Stimulated activated CD4-positive, alpha-beta T cell treated with anti-CD3 and anti-CD28 coated beads, Interleukin-1b, Interleukin-23, amount 100 ng/mL, for 4 hours (primary cell): ENCODE measurements at regions not wholly inside any gene's neighbourhood (a gene's known extent, or its start where the extent isn't known, plus 50 kb on each side); places are given as distances from the start of the nearest gene placed in this dataset.
"Not testable (repeated sequence)": the region's sequence is repeated elsewhere in the genome, so short reads cannot be mapped to it uniquely, and the experiment has no call there.

Source experiments
- DNase-seq, 2 donors: peaks; one replicate each; pipeline ENCODE4 v3.0.0-alpha.2; 2020; ENCODE audit warnings: low read depth in 2 of 2

- DNase-seq = no peak
Observed at GRCh38 chr16:60558936-60559335, 1477.3 kb downstream of the CDH8 start.

GRCh38 chr16:60553090-60553757 is 1483.0 kb downstream of the CDH8 start:
- DNase-seq = no peak

- DNase-seq = no peak
Observed at GRCh38 chr16:60541535-60541934, 1494.7 kb downstream of the CDH8 start.

GRCh38 chr16:60510941-60511340 is 1525.3 kb downstream of the CDH8 start:
- no peak for DNase-seq

GRCh38 chr16:60510208-60510607 is 1526.0 kb downstream of the CDH8 start:
- DNase-seq = no peak

- DNase-seq = no peak
Observed at GRCh38 chr16:60491273-60491672, 1545.0 kb downstream of the CDH8 start.

- no peak for DNase-seq
Observed at GRCh38 chr16:60485872-60486489, 1550.3 kb downstream of the CDH8 start.

- DNase-seq = no peak
Observed at GRCh38 chr16:60484901-60485300, 1551.3 kb downstream of the CDH8 start.

GRCh38 chr16:60481591-60481990 is 1554.6 kb downstream of the CDH8 start:
- DNase-seq = no peak

GRCh38 chr16:60478810-60479209 is 1557.4 kb downstream of the CDH8 start:
- no peak for DNase-seq

- no peak for DNase-seq
Observed at GRCh38 chr16:60463986-60464385, 1572.3 kb downstream of the CDH8 start.

GRCh38 chr16:60459463-60459862 is 1576.8 kb downstream of the CDH8 start:
- DNase-seq = no peak

GRCh38 chr16:60458255-60458654 is 1578.0 kb downstream of the CDH8 start:
- DNase-seq = no peak

GRCh38 chr16:60452646-60453045 is 1583.6 kb downstream of the CDH8 start:
- DNase-seq = no peak

GRCh38 chr16:60438894-60439293 is 1597.3 kb downstream of the CDH8 start:
- no peak for DNase-seq

- no peak for DNase-seq
Observed at GRCh38 chr16:60432472-60432871, 1603.8 kb downstream of the CDH8 start.

- no peak for DNase-seq
Observed at GRCh38 chr16:60419859-60420258, 1616.4 kb downstream of the CDH8 start.

- no peak for DNase-seq
Observed at GRCh38 chr16:60414613-60415012, 1621.6 kb downstream of the CDH8 start.

GRCh38 chr16:60413969-60414368 is 1622.3 kb downstream of the CDH8 start:
- no peak for DNase-seq

- DNase-seq = no peak
Observed at GRCh38 chr16:60407606-60408005, 1628.6 kb downstream of the CDH8 start.

GRCh38 chr16:60407034-60407433 is 1629.2 kb downstream of the CDH8 start:
- DNase-seq = no peak

GRCh38 chr16:60405286-60405685 is 1631.0 kb downstream of the CDH8 start:
- DNase-seq = no peak

- DNase-seq = no peak
Observed at GRCh38 chr16:60404401-60404800, 1631.8 kb downstream of the CDH8 start.

GRCh38 chr16:60402941-60403340 is 1633.3 kb downstream of the CDH8 start:
- DNase-seq = not testable (repeated sequence)
